IMR-90 (cell line): ENCODE measurements at regions not wholly inside any gene's neighbourhood (a gene's known extent, or its start where the extent isn't known, plus 50 kb on each side); places are given as distances from the start of the nearest gene placed in this dataset.

Experiments used
- ATAC-seq: fragments of 200-7000 bp; cut with Tn5 transposase; 2 replicates; pipeline ENCODE4 v1.9.1; 2020; ENCODE audit warnings: low read depth, mild to moderate bottlenecking, moderate library complexity
- BruUV-seq: library from RNA; stranded (reverse); fragments of 400-500 nt; replicated peaks from 2 replicates; lab custom pipeline; 2021; lab: Mats Ljungman, UMichigan
- CTCF ChIA-PET: fragments of 300-600 bp; formaldehyde crosslinking; extraction: SDS; loops from one replicate; lab custom pipeline; 2021; ENCODE audit warnings: antibody characterized with exemption; lab: Yijun Ruan, JAX
- POLR2A ChIA-PET: fragments of 300-600 bp; sonication (Branson Sonifier 250); formaldehyde crosslinking; loops from one replicate; lab custom pipeline; 2022; ENCODE audit warnings: antibody characterized with exemption; ENCODE audit not compliant: unreplicated experiment; lab: Charles Lee
- DNase-seq: peaks from one replicate; pipeline ENCODE4 v3.0.0; 2013
- H2AFZ ChIP-seq: replicated peaks from 2 replicates; pipeline ENCODE3; 2013; ENCODE audit warnings: low read length, mild to moderate bottlenecking; ENCODE audit not compliant: poor library complexity
- H2AK5ac ChIP-seq: 2 replicates; pipeline ENCODE4 v1.6.1; 2013; ENCODE audit warnings: low read depth, low read length, inconsistent platforms
- H2AK9ac ChIP-seq: replicated peaks from 2 replicates; pipeline ENCODE3; 2013; ENCODE audit warnings: mild to moderate bottlenecking, low read depth, low read length, moderate library complexity; ENCODE audit not compliant: poor library complexity
- H2BK120ac ChIP-seq: 2 replicates; pipeline ENCODE4 v1.6.1; 2013; ENCODE audit warnings: low read depth, low read length, inconsistent platforms
- H2BK15ac ChIP-seq: 3 replicates; pipeline ENCODE4 v1.6.1; 2013; ENCODE audit warnings: low read depth, low read length, inconsistent platforms
- H2BK20ac ChIP-seq: 2 replicates; pipeline ENCODE4 v1.6.1; 2013; ENCODE audit warnings: low read depth, mild to moderate bottlenecking, inconsistent platforms, low read length, moderate library complexity
- H2BK5ac ChIP-seq: 2 replicates; pipeline ENCODE4 v1.6.1; 2013; ENCODE audit warnings: mild to moderate bottlenecking, low read depth, low read length, inconsistent platforms; ENCODE audit not compliant: poor library complexity, severe bottlenecking
- H3K14ac ChIP-seq: replicated peaks from 2 replicates; pipeline ENCODE4 v1.6.1; 2013; ENCODE audit warnings: low read depth, low read length, inconsistent platforms
- H3K18ac ChIP-seq: 2 replicates; pipeline ENCODE4 v1.6.1; 2013; ENCODE audit warnings: low read depth, low read length, control low read depth
- H3K23ac ChIP-seq: 2 replicates; pipeline ENCODE4 v1.6.1; 2013; ENCODE audit warnings: low read depth, low read length, inconsistent platforms
- H3K27ac ChIP-seq: 2 replicates; pipeline ENCODE4 v1.5.1; 2013; ENCODE audit warnings: mild to moderate bottlenecking, control low read depth, low read length; ENCODE audit not compliant: insufficient read depth
- H3K27me3 ChIP-seq: 2 replicates; pipeline ENCODE4 v1.6.1; 2013; ENCODE audit warnings: low read length; ENCODE audit not compliant: control insufficient read depth, insufficient read depth
- H3K36me3 ChIP-seq: 2 replicates; pipeline ENCODE4 v1.6.1; 2013; ENCODE audit warnings: low read length, mixed read lengths; ENCODE audit not compliant: control insufficient read depth, insufficient read depth
- H3K4ac ChIP-seq: 2 replicates; pipeline ENCODE4 v1.6.1; 2013; ENCODE audit warnings: low read depth, low read length, inconsistent platforms
- H3K4me1 ChIP-seq: 2 replicates; pipeline ENCODE4 v1.6.1; 2013; ENCODE audit warnings: low read length, mixed read lengths; ENCODE audit not compliant: control insufficient read depth, insufficient read depth
- H3K4me2 ChIP-seq: 2 replicates; pipeline ENCODE4 v1.6.1; 2013; ENCODE audit warnings: low read depth, mild to moderate bottlenecking, control low read depth, low read length, moderate library complexity
- H3K4me3 ChIP-seq: 2 replicates; pipeline ENCODE4 v1.5.1; 2013; ENCODE audit warnings: low read depth, mild to moderate bottlenecking, control low read depth, low read length, moderate library complexity; ENCODE audit not compliant: insufficient read depth
- H3K56ac ChIP-seq: 2 replicates; pipeline ENCODE4 v1.6.1; 2013; ENCODE audit warnings: low read length, inconsistent platforms; ENCODE audit not compliant: insufficient read depth; ENCODE audit errors: extremely low read depth
- H3K79me1 ChIP-seq, 2 experiments: 2 replicates each; pipeline ENCODE4 v1.6.1; 2013; ENCODE audit warnings: low read length in 2 of 2, inconsistent platforms in 1 of 2, low read depth in 1 of 2
- H3K9ac ChIP-seq: 2 replicates; pipeline ENCODE4 v1.6.1; 2013; ENCODE audit warnings: low read depth, low read length, control low read depth
- H3K9me1 ChIP-seq: 2 replicates; pipeline ENCODE4 v1.6.1; 2013; ENCODE audit warnings: low read length, inconsistent platforms; ENCODE audit not compliant: insufficient read depth
- H3K9me3 ChIP-seq: 2 replicates; pipeline ENCODE4 v1.6.1; 2013; ENCODE audit warnings: low read length; ENCODE audit not compliant: control insufficient read depth, insufficient read depth
- H4K20me1 ChIP-seq: 2 replicates; pipeline ENCODE4 v1.6.1; 2013; ENCODE audit warnings: low read length, inconsistent platforms; ENCODE audit not compliant: insufficient read depth
- H4K5ac ChIP-seq: 2 replicates; pipeline ENCODE4 v1.6.1; 2013; ENCODE audit warnings: mild to moderate bottlenecking, low read depth, low read length, control low read depth
- H4K8ac ChIP-seq, 2 experiments: 2 replicates each; pipeline ENCODE4 v1.6.1; 2013; ENCODE audit warnings: low read depth in 2 of 2, low read length in 2 of 2, control low read depth in 1 of 2, inconsistent platforms in 1 of 2
- H4K91ac ChIP-seq: 2 replicates; pipeline ENCODE4 v1.6.1; 2013; ENCODE audit warnings: low read depth, low read length, inconsistent platforms; ENCODE audit not compliant: insufficient read depth
- MAZ ChIP-seq: IDR thresholded peaks from 2 replicates; pipeline ENCODE4 v1.6.1; 2012; ENCODE audit warnings: low read depth, mild to moderate bottlenecking, low read length, improper control_type of control experiment, moderate library complexity, borderline replicate concordance
- NFE2L2 ChIP-seq: fragments of 150-350 bp; IDR thresholded peaks from 2 replicates; pipeline ENCODE4 v1.6.1; 2016; ENCODE audit warnings: low read depth, mild to moderate bottlenecking, low read length
- SMC3 ChIP-seq: fragments of 150-350 bp; IDR thresholded peaks from 2 replicates; pipeline ENCODE4 v1.6.1; 2016; ENCODE audit warnings: low read depth, mild to moderate bottlenecking, antibody characterized with exemption, low read length, moderate library complexity
- WGBS, 2 experiments: methylation state at CpG; one replicate each; pipeline versions ENCODE4 v1.1.5 to v1.1.7; 2013; ENCODE audit warnings: missing lambda C conversion rate in 2 of 2; ENCODE audit not compliant: insufficient read length in 1 of 2; ENCODE audit errors: extremely low coverage in 2 of 2; 5-methylcytosine and 5-hydroxymethylcytosine counted together
- dilution Hi-C: fragments of 300-500 bp; cut with HindIII; formaldehyde crosslinking; loops from one replicate; pipeline ENCODE4 v1.14.3; 2018; ENCODE audit warnings: low sequenced_read_pairs; ENCODE audit not compliant: unreplicated experiment
- in situ Hi-C: fragments of 300-500 bp; cut with MboI; formaldehyde crosslinking; loops from 3 replicates; pipeline ENCODE4 v1.14.3; 2019; ENCODE audit warnings: low sequenced_read_pairs, inconsistent platforms, mixed read lengths
- intact Hi-C: fragments of 100-400 bp; cut with micrococcal nuclease; formaldehyde crosslinking; loops from 2 replicates; pipeline ENCODE4 v1.10.0; 2022

- DNase-seq = peak; percentile 15
- BruUV-seq = no TSS peak
- Histone ChIP-seq H4K5ac (no peak overlapping the region), H2BK20ac (peak overlapping the region; percentile 54; the same call in 1 of the 2 replicates), H2BK5ac (peak overlapping the region; percentile 72), H2AK9ac (no peak overlapping the region), H3K9me1 (peaks cover 6% of the 10 kb centered on the region), H4K20me1 (no peaks in the 10 kb centered on the region), H3K27ac (no peak overlapping the region), H2AK5ac (no peak overlapping the region), H2AFZ (peak overlapping the region; percentile 84), H3K56ac (no peak overlapping the region), H3K27me3 (peaks cover 3% of the 10 kb centered on the region), H3K4me1 (peaks cover 9% of the 10 kb centered on the region), H3K14ac (peak overlapping the region; percentile 79; the same call in 1 of the 2 replicates), H3K23ac (no peak overlapping the region), H2BK120ac (peak overlapping the region; percentile 80), H4K8ac (peak overlapping the region in 1 of 2 experiments; percentile 80; a peak in 2 of 4 replicates), H3K4me3 (no peak overlapping the region), H3K9ac (no peak overlapping the region), H3K18ac (no peak overlapping the region; the same call in 1 of the 2 replicates), H3K4me2 (peak overlapping the region; percentile 28; the same call in 1 of the 2 replicates), H4K91ac (peak overlapping the region; percentile 68; the same call in 1 of the 2 replicates), H2BK15ac (no peak overlapping the region), H3K9me3 (no peaks in the 10 kb centered on the region), H3K4ac (peak overlapping the region; percentile 62), H3K79me1 (no peaks in the 10 kb centered on the region), H3K36me3 (no peaks in the 10 kb centered on the region)
- WGBS, 2 experiments = no CpG with 5 or more reads among the region's 2 CpGs
- POLR2A ChIA-PET = interaction anchor here (0.6 kb wide), 1 partner anchor 1935 kb away, joined by 3 read pairs; no protein-coding TSS in a partner anchor
- ATAC-seq = no peak
- TF ChIP-seq NFE2L2 (no peak), SMC3 (no peak), MAZ (no peak)
- intact Hi-C loops (loop anchor here (10.0 kb wide), 1 partner anchor 1291 kb away; the partner anchor contains the start of gene GRIK2), in situ Hi-C loops (no loop called here), dilution Hi-C loops (loop anchor here (25.0 kb wide), 2 partner anchors 358 to 533 kb away; partner anchors contain the start of gene SIM1)
- CTCF ChIA-PET = interaction anchor here (0.6 to 2.5 kb wide), 5 partner anchors 43 to 376 kb away, joined by 3 to 11 read pairs (median 4); no protein-coding TSS in a partner anchor
Measured at GRCh38 chr6:100103931-100104330, 109.9 kb upstream of the MCHR2 start.
